BJ (cell line): ENCODE measurements at regions not wholly inside any gene's neighbourhood (a gene's known extent, or its start where the extent isn't known, plus 50 kb on each side); places are given as distances from the start of the nearest gene placed in this dataset.
"Not testable (repeated sequence)": the region's sequence is repeated elsewhere in the genome, so short reads cannot be mapped to it uniquely, and the experiment has no call there.

ENCODE experiments used
- CTCF ChIA-PET: fragments of 350-600 bp; formaldehyde crosslinking; extraction: SDS; loops from one replicate; lab custom pipeline; 2021; ENCODE audit warnings: antibody characterized with exemption, inconsistent platforms; lab: Yijun Ruan, JAX
- POLR2A ChIA-PET: fragments of 300-600 bp; sonication (Branson Sonifier 250); formaldehyde crosslinking; extraction: SDS; loops from one replicate; lab custom pipeline; 2021; ENCODE audit warnings: antibody characterized with exemption; lab: Charles Lee
- DNase-seq: peaks from one replicate; pipeline ENCODE4 v3.0.0-alpha.2; 2011; ENCODE audit warnings: low read depth
- H3K27me3 ChIP-seq: 2 replicates; pipeline ENCODE4 v1.6.0; 2011; ENCODE audit warnings: low read length; ENCODE audit not compliant: control insufficient read depth, insufficient read depth
- H3K36me3 ChIP-seq: 2 replicates; pipeline ENCODE4 v1.5.1; 2011; ENCODE audit warnings: low read length; ENCODE audit not compliant: control insufficient read depth, insufficient read depth
- H3K4me3 ChIP-seq: 2 replicates; pipeline ENCODE4 v1.5.1; 2011; ENCODE audit warnings: low read depth, mild to moderate bottlenecking, control low read depth, low read length
- TF ChIP-seq, protein P1 (sequence below): IDR thresholded peaks from 2 replicates; pipeline ENCODE4 v1.5.1; 2011; ENCODE audit warnings: low read depth, mild to moderate bottlenecking, control low read depth, inconsistent platforms, low read length, moderate library complexity; ENCODE audit not compliant: insufficient read depth

DNA sequence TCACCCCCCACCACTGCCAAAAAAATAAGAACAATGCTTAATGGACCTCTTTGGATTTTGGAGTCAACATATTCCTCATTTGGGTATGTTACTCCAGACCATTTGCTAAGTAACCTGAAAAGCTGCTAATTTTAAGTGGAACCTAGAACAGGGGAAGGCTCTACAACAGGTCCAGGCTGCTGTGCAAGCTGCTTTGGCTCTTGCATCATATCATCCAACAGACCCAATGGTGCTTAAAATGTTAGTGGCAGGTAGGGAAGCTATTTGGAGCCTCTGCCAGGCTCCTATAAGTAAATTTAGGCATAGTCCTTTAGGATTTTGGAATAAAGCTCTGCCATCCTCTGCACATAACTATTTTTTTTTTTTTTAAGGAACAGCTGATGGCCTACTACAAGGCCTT, 132.2 kb upstream of the PMCH start:
- no peaks in the 10 kb centered on the region for H3K36me3 ChIP-seq
- ChIA-PET POLR2A (no interaction called here), CTCF (interaction anchor here (0.7 to 1.0 kb wide), 3 partner anchors 9 to 143 kb away, joined by 3 read pairs; no protein-coding TSS in a partner anchor)
- no peak for DNase-seq
- H3K27me3 ChIP-seq: no peaks in the 10 kb centered on the region
- no peak overlapping the region for H3K4me3 ChIP-seq
- TF ChIP-seq, protein P1, sequence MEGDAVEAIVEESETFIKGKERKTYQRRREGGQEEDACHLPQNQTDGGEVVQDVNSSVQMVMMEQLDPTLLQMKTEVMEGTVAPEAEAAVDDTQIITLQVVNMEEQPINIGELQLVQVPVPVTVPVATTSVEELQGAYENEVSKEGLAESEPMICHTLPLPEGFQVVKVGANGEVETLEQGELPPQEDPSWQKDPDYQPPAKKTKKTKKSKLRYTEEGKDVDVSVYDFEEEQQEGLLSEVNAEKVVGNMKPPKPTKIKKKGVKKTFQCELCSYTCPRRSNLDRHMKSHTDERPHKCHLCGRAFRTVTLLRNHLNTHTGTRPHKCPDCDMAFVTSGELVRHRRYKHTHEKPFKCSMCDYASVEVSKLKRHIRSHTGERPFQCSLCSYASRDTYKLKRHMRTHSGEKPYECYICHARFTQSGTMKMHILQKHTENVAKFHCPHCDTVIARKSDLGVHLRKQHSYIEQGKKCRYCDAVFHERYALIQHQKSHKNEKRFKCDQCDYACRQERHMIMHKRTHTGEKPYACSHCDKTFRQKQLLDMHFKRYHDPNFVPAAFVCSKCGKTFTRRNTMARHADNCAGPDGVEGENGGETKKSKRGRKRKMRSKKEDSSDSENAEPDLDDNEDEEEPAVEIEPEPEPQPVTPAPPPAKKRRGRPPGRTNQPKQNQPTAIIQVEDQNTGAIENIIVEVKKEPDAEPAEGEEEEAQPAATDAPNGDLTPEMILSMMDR: no peak

DNA sequence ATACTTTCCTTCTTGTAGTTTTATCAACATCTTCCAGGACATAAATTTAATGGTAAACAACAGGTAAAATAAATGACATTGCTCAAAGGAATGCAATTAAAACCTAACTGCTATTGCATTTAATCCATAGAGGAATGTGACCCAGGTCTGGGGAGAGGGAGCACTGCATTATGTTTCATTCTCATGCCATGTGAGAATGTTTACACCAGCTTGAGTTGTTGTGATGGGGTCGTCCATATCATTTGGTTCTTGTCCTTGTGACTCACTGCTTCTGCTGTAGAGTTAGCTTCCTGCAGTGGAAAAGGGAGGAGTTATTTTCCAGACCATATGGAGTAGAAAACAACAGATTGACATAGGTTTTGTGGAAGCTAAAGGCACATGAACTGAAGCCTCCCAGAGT, 129.3 kb upstream of the PMCH start:
- ChIA-PET POLR2A (no interaction called here), CTCF (interaction anchor here (0.9 to 1.0 kb wide), 2 partner anchors 10 to 12 kb away, joined by 3 read pairs; no protein-coding TSS in a partner anchor)
- no peak overlapping the region for H3K4me3 ChIP-seq
- no peak for DNase-seq
- H3K27me3 ChIP-seq: no peaks in the 10 kb centered on the region
- no peaks in the 10 kb centered on the region for H3K36me3 ChIP-seq
- TF ChIP-seq, protein P1: no peak

DNA sequence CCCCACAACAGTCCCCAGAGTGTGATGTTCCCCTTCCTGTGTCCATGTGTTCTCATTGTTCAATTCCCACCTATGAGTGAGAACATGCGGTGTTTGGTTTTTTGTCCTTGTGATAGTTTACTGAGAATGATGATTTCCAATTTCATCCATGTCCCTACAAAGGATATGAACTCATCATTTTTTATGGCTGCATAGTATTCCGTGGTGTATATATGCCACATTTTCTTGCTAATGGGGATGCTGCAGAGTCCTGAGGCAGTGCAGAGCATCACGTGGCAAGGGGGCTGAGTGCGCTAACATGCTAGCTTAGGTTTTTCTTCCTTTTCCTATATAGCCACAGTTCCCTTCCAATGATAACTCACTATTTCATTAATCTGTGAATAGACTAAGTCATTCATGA, 127.5 kb upstream of the PMCH start:
- H3K27me3 ChIP-seq, DNase-seq, H3K4me3 ChIP-seq, POLR2A ChIA-PET, H3K36me3 ChIP-seq: not testable (repeated sequence)
- CTCF ChIA-PET: interaction anchor here (0.7 kb wide), 1 partner anchor 404 kb away, joined by 3 read pairs; no protein-coding TSS in a partner anchor

DNA sequence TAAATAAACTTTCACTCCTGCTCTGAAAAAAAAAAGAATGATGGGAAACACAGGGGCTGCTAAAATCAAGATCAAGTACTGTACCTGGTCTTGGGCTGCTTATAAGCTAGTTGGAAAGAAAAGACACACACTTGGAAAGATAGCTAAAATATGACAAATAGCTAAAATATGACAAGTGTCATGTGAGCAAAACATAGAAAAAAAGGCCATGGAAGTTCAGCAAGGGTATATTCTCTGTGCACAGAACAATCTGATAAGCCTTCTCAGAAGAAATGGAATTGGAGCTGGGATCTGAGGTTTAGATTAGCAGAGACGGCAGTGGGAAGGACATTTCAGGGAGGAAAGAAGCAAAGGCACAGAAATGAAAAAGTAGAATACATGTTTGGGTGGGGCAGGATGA, 126.2 kb upstream of the PMCH start:
- no peak for DNase-seq
- Histone ChIP-seq H3K27me3 (no peaks in the 10 kb centered on the region), H3K4me3 (no peak overlapping the region), H3K36me3 (no peaks in the 10 kb centered on the region)
- CTCF ChIA-PET: interaction anchor here (0.6 to 1.0 kb wide), 2 partner anchors 17 to 136 kb away, joined by 3 read pairs; no protein-coding TSS in a partner anchor
- POLR2A ChIA-PET: no interaction called here
- TF ChIP-seq, protein P1: no peak

DNA sequence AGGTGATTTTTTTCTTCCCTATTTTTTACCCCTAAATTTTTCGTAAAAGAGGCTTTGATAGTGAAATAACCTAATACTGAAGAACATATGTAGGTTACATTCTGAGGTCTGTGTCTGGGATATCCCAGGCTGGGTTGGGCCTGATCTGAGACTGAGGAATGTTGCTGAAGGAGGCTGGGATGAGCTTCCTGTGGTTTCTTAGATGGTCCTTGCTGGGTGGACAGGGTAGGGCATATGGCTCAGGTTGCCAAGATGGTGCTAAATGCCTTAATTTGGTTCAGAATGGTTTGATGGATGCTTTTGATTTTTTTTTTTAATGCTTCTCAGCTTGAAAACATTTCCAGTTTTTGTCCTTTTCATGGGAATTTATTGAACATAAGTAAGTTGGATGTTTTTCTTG, 124.6 kb upstream of the PMCH start:
- DNase-seq: no peak
- TF ChIP-seq, protein P1: no peak
- Histone ChIP-seq H3K4me3 (no peak overlapping the region), H3K36me3 (no peaks in the 10 kb centered on the region), H3K27me3 (no peaks in the 10 kb centered on the region)
- ChIA-PET CTCF (interaction anchor here (1.4 kb wide), 1 partner anchor 448 kb away, joined by 4 read pairs; no protein-coding TSS in a partner anchor), POLR2A (interaction anchor here (0.5 kb wide), 1 partner anchor 35 kb away, joined by 3 read pairs; no protein-coding TSS in a partner anchor)
